ENCODE measurements at regions not wholly inside any gene's neighbourhood (a gene's known extent, or its start where the extent isn't known, plus 50 kb on each side); places are given as distances from the start of the nearest gene placed in this dataset.

DNA sequence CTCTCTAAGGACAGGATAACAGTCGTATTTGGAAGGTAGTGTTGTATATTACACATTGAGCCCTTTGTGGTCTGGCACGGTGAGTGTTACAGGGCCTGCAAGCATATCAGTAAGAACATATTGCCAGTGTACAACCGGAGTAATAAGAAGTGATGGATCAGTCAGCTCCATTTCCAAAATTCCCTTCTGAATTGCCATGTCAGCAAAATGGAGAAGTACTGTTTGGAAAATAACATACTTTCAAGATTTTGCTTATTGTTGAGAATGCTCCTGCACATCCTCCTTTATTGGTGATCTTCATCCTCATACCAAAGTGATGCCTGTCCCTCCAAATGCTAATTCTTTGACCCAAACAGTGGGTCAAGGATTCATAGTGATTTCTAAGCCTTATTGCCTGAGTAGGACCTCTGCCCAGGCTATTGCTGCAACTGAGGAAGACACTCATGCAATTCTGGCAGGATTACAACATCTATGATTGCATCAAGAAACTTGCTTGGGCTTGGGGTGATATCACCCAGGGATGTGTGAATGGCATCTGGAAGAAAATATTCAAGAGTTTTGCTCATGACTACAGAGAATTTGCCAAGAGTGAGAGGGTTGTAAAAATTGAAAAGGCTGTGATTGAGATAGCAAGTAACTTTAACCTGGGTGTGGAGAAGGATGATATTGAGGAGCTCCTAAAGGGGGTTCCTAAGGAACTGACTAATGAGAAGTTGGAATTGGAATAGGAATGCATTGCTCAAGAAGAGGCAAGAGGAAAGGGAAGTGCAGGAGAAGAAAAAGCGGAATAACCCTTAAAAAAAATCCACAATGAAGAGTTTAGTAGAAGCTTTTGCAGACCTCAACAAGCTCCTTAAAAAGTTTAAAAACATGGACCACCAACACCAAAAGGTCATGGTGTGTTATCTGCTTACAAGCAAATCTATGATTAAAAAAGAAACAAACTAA, 452.2 kb upstream of the SORCS1 start:
- no peak for TF ChIP-seq CTCF (IDR thresholded peaks at IDR 0.05)
- DNase-seq = no peak
- no peaks in the 10 kb centered on the region for H3K36me3 ChIP-seq
- no peak overlapping the region for H3K27ac ChIP-seq
- no peak overlapping the region for H3K4me3 ChIP-seq
- no peak overlapping the region for H3K9ac ChIP-seq (ENCODE audit: low read depth in 2 of 2, low read length in 2 of 2)
- no peaks in the 10 kb centered on the region for H3K9me3 ChIP-seq
- intact Hi-C loops (cut with DNase I) = no loop called here
- H3K27me3 ChIP-seq = no peaks in the 10 kb centered on the region
- no peaks in the 10 kb centered on the region for H3K4me1 ChIP-seq

GRCh38 chr10:107616031-107616430, 451.5 kb upstream of the SORCS1 start:
- TF ChIP-seq CTCF (IDR thresholded peaks at IDR 0.05) = no peak
- Histone ChIP-seq H3K4me3 (no peak overlapping the region), H3K9ac (ENCODE audit: low read depth in 2 of 2, low read length in 2 of 2) (no peak overlapping the region), H3K9me3 (no peaks in the 10 kb centered on the region), H3K36me3 (no peaks in the 10 kb centered on the region), H3K4me1 (no peaks in the 10 kb centered on the region), H3K27me3 (no peaks in the 10 kb centered on the region), H3K27ac (no peak overlapping the region)
- no peak for DNase-seq
- intact Hi-C loops (cut with DNase I) = no loop called here

- intact Hi-C loops (cut with DNase I) = no loop called here
- Histone ChIP-seq H3K9me3 (no peaks in the 10 kb centered on the region), H3K4me1 (no peaks in the 10 kb centered on the region), H3K36me3 (no peaks in the 10 kb centered on the region), H3K9ac (ENCODE audit: low read depth in 2 of 2, low read length in 2 of 2) (no peak overlapping the region), H3K27ac (no peak overlapping the region), H3K4me3 (no peak overlapping the region), H3K27me3 (no peaks in the 10 kb centered on the region)
- TF ChIP-seq CTCF (IDR thresholded peaks at IDR 0.05) = no peak
- DNase-seq = no peak
Measured at GRCh38 chr10:107614939-107615685, 450.6 kb upstream of the SORCS1 start.

DNA sequence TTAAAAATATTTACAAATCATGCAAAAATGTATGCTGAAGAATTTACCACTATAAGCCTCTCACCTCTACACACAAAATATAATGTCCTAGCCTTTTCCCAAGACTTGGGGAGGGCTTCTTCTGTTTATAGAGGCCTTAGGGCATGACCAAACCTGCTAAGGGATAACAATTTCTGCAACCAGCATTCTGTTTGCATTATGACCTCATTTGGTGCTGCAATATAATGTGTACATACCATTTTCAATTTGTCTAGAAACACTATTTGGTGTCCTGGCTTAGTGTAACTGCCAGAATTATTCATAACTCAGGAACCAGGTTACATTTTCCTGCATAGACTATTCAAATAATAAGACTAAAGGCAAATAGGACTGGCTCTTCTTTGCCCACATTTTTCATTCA, 446.6 kb upstream of the SORCS1 start:
- intact Hi-C loops (cut with DNase I) = no loop called here
- no peak overlapping the region for H3K4me3 ChIP-seq
- DNase-seq = no peak
- no peaks in the 10 kb centered on the region for H3K27me3 ChIP-seq
- H3K36me3 ChIP-seq = no peaks in the 10 kb centered on the region
- H3K4me1 ChIP-seq = no peaks in the 10 kb centered on the region
- no peak overlapping the region for H3K27ac ChIP-seq
- H3K9ac ChIP-seq (ENCODE audit: low read depth in 2 of 2, low read length in 2 of 2) = no peak overlapping the region
- TF ChIP-seq CTCF (IDR thresholded peaks at IDR 0.05) = no peak
- H3K9me3 ChIP-seq = no peaks in the 10 kb centered on the region

DNA sequence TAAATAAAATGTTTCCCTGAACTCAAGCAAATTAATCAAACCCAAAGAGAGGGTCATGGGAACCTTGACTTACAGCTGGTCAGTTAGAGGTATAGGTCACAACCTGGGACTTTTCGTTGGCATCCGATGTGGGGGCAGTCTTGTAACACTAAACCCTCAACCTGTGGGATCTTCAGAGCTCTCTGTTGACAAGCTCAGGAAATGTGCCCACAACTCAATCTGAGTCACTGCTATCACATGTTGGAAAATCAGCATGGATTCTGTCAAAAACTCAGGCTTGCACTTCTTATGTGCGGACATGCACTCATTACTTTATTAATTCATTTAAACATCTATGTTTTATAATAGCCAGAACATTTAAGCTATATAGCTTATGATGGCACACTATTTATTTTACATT, 424.6 kb upstream of the SORCS1 start:
- Histone ChIP-seq H3K9me3 (no peaks in the 10 kb centered on the region), H3K27ac (no peak overlapping the region), H3K36me3 (no peaks in the 10 kb centered on the region), H3K4me3 (no peak overlapping the region), H3K4me1 (no peaks in the 10 kb centered on the region), H3K9ac (ENCODE audit: low read depth in 2 of 2, low read length in 2 of 2) (no peak overlapping the region), H3K27me3 (no peaks in the 10 kb centered on the region)
- intact Hi-C loops (cut with DNase I) = no loop called here
- no peak for DNase-seq
- TF ChIP-seq CTCF (IDR thresholded peaks at IDR 0.05) = no peak

Data from colonic mucosa (tissue), 4 donors.